Pancreas (tissue), 10 donors: ENCODE measurements at regions not wholly inside any gene's neighbourhood (a gene's known extent, or its start where the extent isn't known, plus 50 kb on each side); places are given as distances from the start of the nearest gene placed in this dataset.

Source experiments
- ATAC-seq, 4 donors: fragments of 200-7000 bp; cut with Tn5 transposase; one replicate each; pipeline versions ENCODE4 v1.8.0 to v1.9.1; 2020; ENCODE audit warnings: mild to moderate bottlenecking in 4 of 4, moderate library complexity in 4 of 4
- DNase-seq, 6 donors: peaks; one replicate each; pipeline ENCODE4 v3.0.0-alpha.2; 2020
- FAIRE-seq: peaks from 2 replicates; lab custom pipeline; 2012; peaks lifted over from hg19 to GRCh38; lab: Jason Lieb, UNC
- H3K27ac ChIP-seq, 4 donors: fragments of 200-600 bp; sonication (generic); 1 replicate in 3 of 4; 2 replicates in 1 of 4; pipeline versions ENCODE4 v1.5.0 to v1.8.0; 2020
- H3K27me3 ChIP-seq, 4 donors: fragments of 200-600 bp; one replicate each; pipeline ENCODE4 v1.8.0; 2021
- H3K36me3 ChIP-seq, 3 donors: fragments of 200-600 bp; sonication (generic) in 1 of 3; one replicate each; pipeline versions ENCODE4 v1.5.0 to v1.8.0; 2020 to 2021
- H3K4me1 ChIP-seq, 3 donors: fragments of 200-600 bp; one replicate each; pipeline ENCODE4 v1.8.0; 2021
- H3K4me3 ChIP-seq, 4 donors: fragments of 200-600 bp; sonication (generic) in 2 of 4; one replicate each; pipeline versions ENCODE4 v1.5.0 to v1.8.0; 2020 to 2021
- H3K9me3 ChIP-seq, 4 donors: fragments of 200-600 bp; one replicate each; pipeline ENCODE4 v1.8.0; 2021
- CTCF ChIP-seq, 4 donors: fragments of 200-600 bp; sonication (generic) in 3 of 4; IDR thresholded peaks; one replicate each; pipeline versions ENCODE4 v1.5.0 to v1.8.0; 2021; ENCODE audit warnings: antibody characterized with exemption in 4 of 4
- WGBS, 2 donors: extraction: QIAGEN DNeasy Blood & Tissue Kit; methylation state at CpG; one replicate each; pipeline ENCODE4 v1.1.7; 2013; 5-methylcytosine and 5-hydroxymethylcytosine counted together
- intact Hi-C, 3 donors: fragments of 100-400 bp; cut with DNase I; formaldehyde crosslinking; loops; one replicate each; pipeline versions ENCODE4 v1.11.1 to v1.14.2; 2022
- donor health status: healthy with polysubstance abuse.
- donor health status: DM: no; HTN: no; CAD: no; lungs with moderate emphysema.
- donor health status: DM: no; HTN: no; CAD: no.
- donor health status: control.
- donor health status: control.
- donor health status: Bipolar disorder and iron deficiency.
- donor health status: DM: yes; HTN: yes; CAD: no.
- donor health status: DM: no; HTN: no; CAD: no.
- donor health status: DM: no; HTN: no; CAD: no.
- donor health status: DM: yes; HTN: yes; CAD: no.

DNA sequence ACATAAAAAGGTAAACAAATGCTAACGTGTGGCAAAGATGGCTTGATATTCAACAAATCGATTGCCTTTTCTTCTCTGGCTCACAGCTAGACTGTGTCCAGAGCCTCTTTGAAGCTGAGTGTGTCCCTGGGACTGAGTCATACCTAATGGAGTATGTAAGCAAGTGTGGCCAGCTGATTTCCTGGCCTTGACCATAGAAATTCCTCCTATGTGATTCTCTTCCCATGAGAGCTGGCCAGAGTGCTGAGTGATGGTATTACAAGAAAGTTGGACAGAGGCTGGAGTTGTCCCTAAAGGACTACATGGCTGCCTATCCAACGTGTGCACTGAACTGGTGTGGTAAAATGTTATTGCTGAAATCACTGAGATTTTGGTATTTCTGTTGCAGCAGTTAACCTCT lies 320.1 kb upstream of the SLC10A2 start:
- FAIRE-seq (no peak), ATAC-seq (peak in 1 of 4 donors; percentile 47), DNase-seq (no peak)
- no peaks in the 10 kb centered on the region for H3K27me3 ChIP-seq
- H3K4me3 ChIP-seq = no peak overlapping the region
- no peaks in the 10 kb centered on the region for H3K4me1 ChIP-seq
- H3K36me3 ChIP-seq = no peaks in the 10 kb centered on the region
- H3K9me3 ChIP-seq = no peaks in the 10 kb centered on the region
- 35 to 40% methylated on average over 3 of the region's 3 CpGs for WGBS, 2 donors
- intact Hi-C loops = no loop called here
- TF ChIP-seq CTCF (IDR thresholded peaks at IDR 0.05) = no peak
- H3K27ac ChIP-seq = no peak overlapping the region

GRCh38 chr13:103373916-103374315 lies 307.7 kb upstream of the SLC10A2 start:
- Histone ChIP-seq H3K9me3 (no peaks in the 10 kb centered on the region), H3K27ac (no peak overlapping the region), H3K27me3 (no peaks in the 10 kb centered on the region), H3K4me1 (no peaks in the 10 kb centered on the region), H3K4me3 (no peak overlapping the region), H3K36me3 (no peaks in the 10 kb centered on the region)
- TF ChIP-seq CTCF (IDR thresholded peaks at IDR 0.05) = no peak
- 35 to 44% methylated on average over 4 of the region's 4 CpGs for WGBS, 2 donors
- FAIRE-seq = no peak
- no peak for DNase-seq
- intact Hi-C loops = no loop called here
- no peak for ATAC-seq

- Histone ChIP-seq H3K4me3 (no peak overlapping the region), H3K27me3 (no peaks in the 10 kb centered on the region), H3K9me3 (no peaks in the 10 kb centered on the region), H3K36me3 (no peaks in the 10 kb centered on the region), H3K4me1 (no peaks in the 10 kb centered on the region), H3K27ac (no peak overlapping the region)
- DNase-seq (no peak), FAIRE-seq (no peak), ATAC-seq (no peak)
- no peak for TF ChIP-seq CTCF (IDR thresholded peaks at IDR 0.05)
- WGBS, 2 donors = 42 to 71% methylated on average over 2 of the region's 2 CpGs
- intact Hi-C loops = no loop called here
These were observed 305.1 kb upstream of the SLC10A2 start for GRCh38 chr13:103371271-103371670.

DNA sequence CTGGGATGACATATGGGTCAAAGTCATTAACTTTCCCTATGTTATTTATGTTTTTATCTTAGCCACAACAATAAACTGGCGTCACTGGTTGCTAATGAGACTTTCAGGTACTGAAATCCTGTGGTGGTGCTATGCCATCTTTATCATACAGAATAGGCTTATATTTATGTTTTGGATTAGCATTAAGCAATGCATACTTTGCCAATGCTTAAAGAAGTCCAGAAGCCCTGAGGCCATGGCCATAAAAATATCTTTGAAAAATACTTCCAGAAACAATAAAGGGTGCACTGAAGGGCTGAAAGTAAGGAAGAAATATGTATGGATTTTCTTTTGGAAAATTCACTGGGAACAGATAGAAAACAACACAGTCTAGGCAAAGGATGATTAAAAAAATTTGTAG lies 304.6 kb upstream of the SLC10A2 start:
- no peak overlapping the region for H3K27ac ChIP-seq
- no peaks in the 10 kb centered on the region for H3K27me3 ChIP-seq
- TF ChIP-seq CTCF (IDR thresholded peaks at IDR 0.05) = no peak
- whole genome bisulfite sequencing, 2 donors = 40 to 52% methylated on average over 1 of the region's 1 CpG
- FAIRE-seq (no peak), ATAC-seq (no peak), DNase-seq (no peak)
- H3K4me1 ChIP-seq = no peaks in the 10 kb centered on the region
- H3K36me3 ChIP-seq = no peaks in the 10 kb centered on the region
- no peak overlapping the region for H3K4me3 ChIP-seq
- H3K9me3 ChIP-seq = no peaks in the 10 kb centered on the region
- intact Hi-C loops = no loop called here

DNA sequence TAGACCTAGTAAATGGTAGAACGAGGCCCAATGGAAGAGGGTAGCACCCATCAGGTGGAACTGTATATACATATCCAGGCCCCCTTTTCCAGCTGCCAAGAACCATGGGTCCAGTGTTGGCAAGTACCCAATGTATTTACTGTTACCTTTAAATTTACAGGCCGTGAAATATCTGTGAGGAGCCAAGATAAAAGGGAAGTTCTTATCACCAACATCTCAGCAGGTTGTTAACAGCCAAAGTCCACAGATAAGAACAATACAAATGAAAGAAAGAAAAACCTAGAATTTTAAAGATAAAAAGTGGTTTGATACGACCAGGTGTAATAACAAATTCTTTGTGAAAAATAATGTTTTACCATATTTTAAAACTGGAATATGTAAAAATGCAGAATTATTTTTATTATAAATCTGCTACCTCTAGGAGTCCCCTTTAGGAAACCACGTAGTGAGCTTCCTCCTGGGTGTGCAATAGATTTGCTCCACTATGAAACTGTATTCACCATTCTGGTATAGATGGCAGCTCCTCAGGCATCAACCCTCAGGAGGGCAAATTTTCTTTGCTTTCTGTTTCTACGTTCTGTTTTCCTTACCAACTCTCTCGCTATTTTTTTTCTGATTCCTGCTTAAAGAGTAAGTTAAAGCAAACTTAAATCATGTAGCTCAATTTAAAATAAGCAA lies 292.2 kb upstream of the SLC10A2 start:
- WGBS, 2 donors = 39 to 43% methylated on average over 6 of the region's 6 CpGs
- DNase-seq (no peak), FAIRE-seq (no peak), ATAC-seq (no peak)
- intact Hi-C loops = no loop called here
- H3K36me3 ChIP-seq = no peaks in the 10 kb centered on the region
- no peaks in the 10 kb centered on the region for H3K9me3 ChIP-seq
- no peaks in the 10 kb centered on the region for H3K27me3 ChIP-seq
- H3K4me1 ChIP-seq = no peaks in the 10 kb centered on the region
- no peak overlapping the region for H3K27ac ChIP-seq
- TF ChIP-seq CTCF (IDR thresholded peaks at IDR 0.05) = no peak
- H3K4me3 ChIP-seq = no peak overlapping the region
